Kidney capillary endothelial cell (primary cell): ENCODE measurements at regions not wholly inside any gene's neighbourhood (a gene's known extent, or its start where the extent isn't known, plus 50 kb on each side); places are given as distances from the start of the nearest gene placed in this dataset.

ENCODE experiments used
- DNase-seq: peaks from one replicate; pipeline ENCODE4 v3.0.0-alpha.2; 2018; ENCODE audit warnings: low spot score

DNA sequence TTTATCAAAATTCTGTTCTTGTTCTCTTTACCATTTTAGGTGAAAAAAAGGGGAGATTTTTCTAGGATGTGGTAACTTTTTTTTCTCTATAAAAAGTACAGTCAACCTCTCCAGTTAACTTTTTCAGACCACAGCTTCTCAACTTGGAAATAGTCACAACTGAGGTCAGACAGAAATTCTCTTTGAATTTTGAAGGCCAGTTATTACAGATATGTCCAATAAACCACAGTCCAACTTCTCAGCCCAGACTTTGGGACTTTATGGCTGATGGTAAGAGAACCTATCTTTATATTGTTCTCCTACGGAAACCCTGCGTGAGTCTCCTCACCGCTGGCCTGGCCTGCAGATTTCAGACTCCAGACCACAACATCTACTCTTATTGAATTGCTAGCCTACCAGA, 176.7 kb downstream of the DACT1 start:
- no peak for DNase-seq

GRCh38 chr14:58815161-58815701, 177.5 kb downstream of the DACT1 start:
- no peak for DNase-seq

DNA sequence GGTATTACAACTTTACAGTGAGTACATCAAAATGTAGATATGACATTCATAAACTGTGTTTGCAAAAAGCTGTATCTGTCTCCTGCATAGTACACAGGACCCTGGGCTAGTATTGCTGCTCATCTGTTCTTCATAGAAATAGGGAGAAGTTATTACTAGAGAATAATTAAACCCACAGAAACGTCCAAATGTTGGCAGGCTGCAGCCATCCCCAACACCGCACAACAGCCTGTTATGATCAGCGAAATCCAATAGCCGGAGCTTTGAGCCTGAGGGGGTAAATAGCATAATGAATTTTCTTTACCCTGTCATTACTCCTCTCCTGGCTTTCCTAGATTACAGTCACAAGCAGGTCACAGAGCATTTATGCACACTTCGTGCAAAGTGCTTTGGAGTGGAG, 178.0 kb downstream of the DACT1 start:
- no peak for DNase-seq

GRCh38 chr14:58816416-58817115, 178.8 kb downstream of the DACT1 start:
- DNase-seq: no peak

DNA sequence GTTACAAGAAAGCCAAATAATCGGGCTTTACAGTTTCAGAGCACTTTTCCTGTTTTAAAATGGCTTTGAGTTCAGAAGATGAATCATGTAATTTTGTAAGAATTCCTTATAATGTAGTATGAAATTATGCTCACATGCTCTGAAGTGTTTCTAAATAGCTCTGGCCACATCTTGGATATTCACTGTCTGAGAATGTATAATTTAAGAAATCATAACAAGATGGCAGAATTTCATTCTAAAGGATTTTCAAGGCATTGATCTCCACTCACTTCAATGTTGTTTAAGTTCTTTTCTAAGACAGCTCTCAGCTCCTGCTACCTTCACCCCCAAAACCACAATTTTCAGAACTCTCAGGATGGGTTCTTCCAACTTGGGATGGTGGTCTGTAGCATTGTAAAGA, 180.1 kb downstream of the DACT1 start:
- DNase-seq: no peak

GRCh38 chr14:58820032-58820431, 182.3 kb downstream of the DACT1 start:
- no peak for DNase-seq

DNA sequence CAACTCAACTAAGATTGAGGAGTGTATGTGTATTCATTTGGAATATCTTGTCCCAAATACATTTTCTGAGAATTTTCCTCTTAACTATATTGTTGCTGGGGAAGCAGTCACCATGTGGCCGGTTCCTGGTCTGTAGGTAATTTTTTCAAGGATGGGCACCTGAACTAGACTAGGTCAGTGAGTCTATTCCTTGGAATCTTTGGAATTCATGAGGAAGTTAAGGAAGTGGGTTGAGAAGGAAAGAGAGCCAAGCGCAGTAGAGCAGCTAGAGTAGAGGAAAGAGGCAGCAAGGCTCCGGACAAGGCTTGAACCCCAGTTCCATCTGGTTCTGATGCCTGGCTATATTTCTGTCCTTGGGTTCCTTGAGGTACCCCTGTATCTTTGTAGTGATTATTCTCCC, 183.7 kb downstream of the DACT1 start:
- DNase-seq: no peak

GRCh38 chr14:58822856-58823255, 185.1 kb downstream of the DACT1 start:
- DNase-seq: no peak

GRCh38 chr14:58823312-58823711, 185.6 kb downstream of the DACT1 start:
- no peak for DNase-seq

- DNase-seq: no peak
Measured at GRCh38 chr14:58824106-58824505, 186.3 kb downstream of the DACT1 start.

GRCh38 chr14:58824796-58825195, 187.0 kb downstream of the DACT1 start:
- DNase-seq: no peak

GRCh38 chr14:58825606-58826005, 187.8 kb downstream of the DACT1 start:
- no peak for DNase-seq

- DNase-seq: no peak
Measured at GRCh38 chr14:58826845-58827686, 189.3 kb downstream of the DACT1 start.

- no peak for DNase-seq
Measured at GRCh38 chr14:58828298-58828697, 190.5 kb downstream of the DACT1 start.

DNA sequence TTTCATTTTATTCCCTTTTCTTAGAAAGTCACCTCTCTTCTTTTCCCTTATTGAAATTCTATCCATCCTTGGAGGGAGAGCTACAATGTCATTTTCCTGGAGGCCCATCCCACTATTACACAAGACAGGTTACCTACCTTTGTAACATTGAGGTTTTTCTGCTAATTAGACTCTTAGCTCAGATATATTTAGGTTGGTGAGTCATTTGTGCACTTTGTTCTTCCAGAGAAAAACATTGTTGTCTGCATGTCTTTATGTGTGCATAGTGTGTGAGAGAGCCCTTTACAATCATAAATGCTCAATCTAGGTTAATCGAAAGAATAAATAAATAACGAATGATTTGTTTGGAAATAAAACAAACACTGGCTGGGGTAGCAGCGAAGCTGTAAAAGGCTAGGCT, 191.8 kb downstream of the DACT1 start:
- peak; percentile 9 for DNase-seq

DNA sequence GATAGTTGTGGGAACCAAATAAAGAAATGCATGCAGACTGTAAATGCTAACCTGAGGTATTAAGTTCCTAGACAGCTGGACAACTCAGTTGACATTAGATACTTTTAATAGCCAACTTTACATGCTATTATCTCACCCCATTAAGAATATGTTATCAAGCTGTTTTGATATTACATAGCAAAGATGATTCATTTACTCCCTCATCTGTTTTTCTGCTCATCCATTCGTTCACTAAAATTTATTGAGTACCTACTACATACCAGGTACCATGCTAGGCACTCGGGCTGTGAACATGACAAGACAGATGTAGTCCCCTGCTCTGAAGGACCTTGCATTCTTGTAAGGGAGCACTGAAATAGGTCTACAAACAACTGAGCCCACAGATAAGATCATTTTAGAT, 192.4 kb downstream of the DACT1 start:
- no peak for DNase-seq

DNA sequence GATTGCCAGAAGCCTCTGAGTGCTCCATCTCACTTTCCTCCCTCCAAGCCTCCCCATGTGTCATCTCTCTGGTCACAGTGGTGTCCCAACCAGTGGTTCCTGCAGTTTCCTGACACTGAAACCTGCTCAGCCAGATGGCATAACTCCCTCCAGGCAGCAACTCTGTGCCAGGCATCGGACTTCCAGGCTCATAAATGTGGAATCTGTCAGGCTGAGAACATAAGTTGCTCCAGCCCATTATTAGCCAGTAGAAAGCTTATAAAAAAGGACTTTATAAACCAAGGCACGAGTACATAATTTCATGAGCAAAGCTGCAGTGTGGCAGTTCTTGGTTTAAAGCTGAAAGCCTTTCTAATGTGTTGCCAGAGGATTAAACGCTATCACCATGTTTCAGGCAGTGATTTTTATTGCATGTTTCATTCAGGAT, 194.3 kb downstream of the DACT1 start:
- no peak for DNase-seq

- DNase-seq: no peak
Measured at GRCh38 chr14:58833634-58834378, 196.0 kb downstream of the DACT1 start.

- DNase-seq: no peak
Measured at GRCh38 chr14:58836303-58836974, 198.7 kb downstream of the DACT1 start.

DNA sequence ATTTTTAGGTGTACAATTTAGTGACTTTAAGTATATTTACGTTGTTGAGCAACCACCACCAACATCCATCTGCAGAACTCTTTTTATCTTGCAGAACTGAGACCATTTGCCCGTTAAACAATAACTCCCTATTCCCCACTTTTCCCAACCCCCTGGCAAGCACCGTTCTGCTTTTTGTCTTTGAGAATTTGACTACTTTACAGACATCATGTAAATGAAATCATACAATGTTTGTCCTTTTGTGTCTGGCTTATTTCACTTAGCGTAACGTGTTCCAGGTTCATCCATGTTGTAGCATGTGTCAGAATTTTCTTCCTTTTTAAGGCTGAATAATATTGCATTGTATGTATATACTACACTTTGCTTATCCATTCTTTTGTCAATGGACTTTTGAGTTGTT, 201.5 kb downstream of the DACT1 start:
- no peak for DNase-seq

DNA sequence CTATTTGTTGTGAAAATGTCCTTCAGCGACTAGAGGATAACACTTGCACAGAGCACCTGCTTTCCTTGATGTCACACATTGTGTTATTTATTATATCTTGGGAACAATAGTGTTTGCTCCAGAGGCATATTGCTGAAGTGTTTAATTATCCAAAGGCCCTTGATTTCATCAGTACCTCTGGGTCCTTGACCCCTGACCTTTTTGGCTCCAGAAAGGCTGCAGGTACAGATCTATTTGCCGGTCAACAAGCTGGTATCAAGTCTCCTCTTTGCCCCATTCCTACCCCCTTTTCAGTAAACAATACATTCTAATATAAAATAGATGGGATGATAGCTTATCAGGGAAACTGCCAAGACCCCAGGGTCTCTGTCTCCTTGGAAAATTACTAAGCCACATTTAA, 206.8 kb downstream of the DACT1 start:
- no peak for DNase-seq
